Fibroblast of lung (primary cell): ENCODE measurements at regions not wholly inside any gene's neighbourhood (a gene's known extent, or its start where the extent isn't known, plus 50 kb on each side); places are given as distances from the start of the nearest gene placed in this dataset.
A peak's percentile ranks its signal among the peaks of the same experiment; 100 is the strongest.

Experiments
- DNase-seq, 2 donors: peaks; one replicate each; pipeline versions ENCODE4 v3.0.0 to v3.0.0-alpha.2; 2010; ENCODE audit warnings: low read depth in 2 of 2
- H2AFZ ChIP-seq: 2 replicates; pipeline ENCODE4 v1.5.1; 2012; ENCODE audit warnings: low read length, control low read depth, inconsistent platforms
- H3K27ac ChIP-seq: 2 replicates; pipeline ENCODE4 v1.5.1; 2011; ENCODE audit warnings: low read length, control low read depth; ENCODE audit not compliant: insufficient read depth
- H3K27me3 ChIP-seq: 2 replicates; pipeline ENCODE4 v1.5.1; 2011; ENCODE audit warnings: mild to moderate bottlenecking, low read length; ENCODE audit not compliant: control insufficient read depth, insufficient read depth
- H3K36me3 ChIP-seq: 2 replicates; pipeline ENCODE4 v1.5.1; 2011; ENCODE audit warnings: low read length; ENCODE audit not compliant: control insufficient read depth, insufficient read depth
- H3K4me1 ChIP-seq: 2 replicates; pipeline ENCODE4 v1.5.1; 2011; ENCODE audit warnings: low read length; ENCODE audit not compliant: control insufficient read depth, insufficient read depth; ENCODE audit errors: extremely low read depth
- H3K4me2 ChIP-seq: 2 replicates; pipeline ENCODE4 v1.5.1; 2011; ENCODE audit warnings: low read length, control low read depth; ENCODE audit not compliant: insufficient read depth; ENCODE audit errors: extremely low read depth
- H3K4me3 ChIP-seq, 4 experiments: fragments of 200-600 bp in 1 of 4; sonication (generic) in 1 of 4; replicated peaks in 1 of 4; 2 replicates each; pipeline ENCODE4 v1.5.1; 2011 to 2016; ENCODE audit warnings: low read length in 4 of 4, low read depth in 3 of 4, mild to moderate bottlenecking in 3 of 4, control low read depth in 2 of 4, inconsistent platforms in 1 of 4, mixed read lengths in 1 of 4; ENCODE audit not compliant: insufficient read depth in 1 of 4; ENCODE audit errors: control extremely low read depth in 1 of 4
- H3K79me2 ChIP-seq: 2 replicates; pipeline ENCODE4 v1.5.1; 2012; ENCODE audit warnings: mild to moderate bottlenecking, low read length, inconsistent platforms; ENCODE audit not compliant: control insufficient read depth, insufficient read depth
- H3K9ac ChIP-seq: 2 replicates; pipeline ENCODE4 v1.5.1; 2011; ENCODE audit warnings: mild to moderate bottlenecking, low read length, control low read depth; ENCODE audit not compliant: insufficient read depth
- H3K9me3 ChIP-seq: 2 replicates; pipeline ENCODE4 v1.5.1; 2012; ENCODE audit warnings: low read depth, low read length; ENCODE audit not compliant: control insufficient read depth, insufficient read depth
- H4K20me1 ChIP-seq: 2 replicates; pipeline ENCODE4 v1.5.1; 2011; ENCODE audit warnings: low read length; ENCODE audit not compliant: control insufficient read depth, insufficient read depth; ENCODE audit errors: extremely low read depth
- CTCF ChIP-seq, 2 donors: IDR thresholded peaks in 1 of 2; conservative IDR thresholded peaks in 1 of 2; 1 replicate in 1 of 2; 2 replicates in 1 of 2; pipeline ENCODE4 v1.5.1; 2011 to 2012; ENCODE audit warnings: low read length in 2 of 2, control low read depth in 1 of 2, inconsistent platforms in 1 of 2, low read depth in 1 of 2, mild to moderate bottlenecking in 1 of 2
- EZH2 ChIP-seq: IDR thresholded peaks from 2 replicates; pipeline ENCODE4 v1.5.1; 2012; ENCODE audit warnings: low read length, control low read depth, mild to moderate bottlenecking; ENCODE audit errors: missing control alignments

- H3K9ac ChIP-seq = no peak overlapping the region
- no peak for TF ChIP-seq EZH2
- TF ChIP-seq CTCF (conservative IDR thresholded peaks at IDR 0.05 in 1 of 2, IDR thresholded peaks at IDR 0.05 in 1 of 2; ENCODE audit: low read depth in 1 of 2, low read length in 2 of 2) = no peak
Measured at GRCh38 chr10:106440767-106441166, 723.7 kb downstream of the SORCS1 start.

GRCh38 chr10:106440355-106440754 is 724.2 kb downstream of the SORCS1 start:
- no peaks in the 10 kb centered on the region for H3K4me1 ChIP-seq
- no peaks in the 10 kb centered on the region for H3K9me3 ChIP-seq
- TF ChIP-seq EZH2 (no peak), CTCF (conservative IDR thresholded peaks at IDR 0.05 in 1 of 2, IDR thresholded peaks at IDR 0.05 in 1 of 2; ENCODE audit: low read depth in 1 of 2, low read length in 2 of 2) (no peak)
- H3K79me2 ChIP-seq = no peaks in the 10 kb centered on the region
- H3K27me3 ChIP-seq = no peaks in the 10 kb centered on the region
- no peak overlapping the region for H2AFZ ChIP-seq
- H4K20me1 ChIP-seq = no peaks in the 10 kb centered on the region
- H3K4me2 ChIP-seq = no peak overlapping the region
- H3K27ac ChIP-seq = no peak overlapping the region
- peak in 1 of 2 donors; percentile 77 for DNase-seq
- no peak overlapping the region for H3K4me3 ChIP-seq
- H3K9ac ChIP-seq = no peak overlapping the region
- H3K36me3 ChIP-seq = no peaks in the 10 kb centered on the region

More at GRCh38 chr10:106440767-106441166, 723.7 kb downstream of the SORCS1 start:
- Histone ChIP-seq H3K36me3 (no peaks in the 10 kb centered on the region), H2AFZ (no peak overlapping the region), H3K27ac (no peak overlapping the region), H3K4me3 (no peak overlapping the region), H4K20me1 (no peaks in the 10 kb centered on the region), H3K9me3 (no peaks in the 10 kb centered on the region), H3K27me3 (no peaks in the 10 kb centered on the region), H3K79me2 (no peaks in the 10 kb centered on the region), H3K4me2 (no peak overlapping the region), H3K4me1 (no peaks in the 10 kb centered on the region)
- no peak for DNase-seq

GRCh38 chr10:106439366-106439765 is 725.1 kb downstream of the SORCS1 start:
- H3K9ac ChIP-seq = no peak overlapping the region
- no peaks in the 10 kb centered on the region for H3K9me3 ChIP-seq
- DNase-seq = no peak

More at GRCh38 chr10:106439366-106439765, 725.1 kb downstream of the SORCS1 start:
- no peak overlapping the region for H3K4me2 ChIP-seq
- H3K27me3 ChIP-seq = no peaks in the 10 kb centered on the region
- H3K36me3 ChIP-seq = no peaks in the 10 kb centered on the region
- TF ChIP-seq EZH2 (no peak), CTCF (conservative IDR thresholded peaks at IDR 0.05 in 1 of 2, IDR thresholded peaks at IDR 0.05 in 1 of 2; ENCODE audit: low read depth in 1 of 2, low read length in 2 of 2) (no peak)
- no peaks in the 10 kb centered on the region for H3K4me1 ChIP-seq
- no peak overlapping the region for H2AFZ ChIP-seq
- no peaks in the 10 kb centered on the region for H4K20me1 ChIP-seq
- no peaks in the 10 kb centered on the region for H3K79me2 ChIP-seq
- no peak overlapping the region for H3K4me3 ChIP-seq
- no peak overlapping the region for H3K27ac ChIP-seq
